PFSK-1 (cell line): ENCODE measurements at regions not wholly inside any gene's neighbourhood (a gene's known extent, or its start where the extent isn't known, plus 50 kb on each side); places are given as distances from the start of the nearest gene placed in this dataset.

Experiments used
- FOXP2 ChIP-seq: optimal IDR thresholded peaks from 2 replicates; pipeline ENCODE3; 2011; ENCODE audit warnings: borderline replicate concordance, control low read depth, inconsistent platforms; ENCODE audit not compliant: insufficient read depth; ENCODE audit errors: extremely low read length, extremely low read depth
- POLR2AphosphoS5 ChIP-seq: IDR thresholded peaks from 2 replicates; pipeline ENCODE4 v1.6.1; 2012; ENCODE audit warnings: low read depth, mild to moderate bottlenecking, control low read depth, low read length, moderate library complexity
- REST ChIP-seq, 2 experiments: IDR thresholded peaks; 2 replicates each; pipeline versions ENCODE4 v1.6.1 to v1.8.0; 2011 to 2012; ENCODE audit warnings: low read depth in 2 of 2, low read length in 2 of 2, control low read depth in 1 of 2, inconsistent platforms in 1 of 2, mild to moderate bottlenecking in 1 of 2, moderate library complexity in 1 of 2; ENCODE audit not compliant: insufficient read depth in 1 of 2
- SIN3A ChIP-seq: IDR thresholded peaks from 2 replicates; pipeline ENCODE4 v1.6.1; 2012; ENCODE audit warnings: mild to moderate bottlenecking, low read length, moderate library complexity, borderline replicate concordance; ENCODE audit not compliant: insufficient read depth
- TAF1 ChIP-seq: IDR thresholded peaks from 2 replicates; pipeline ENCODE4 v1.6.1; 2012; ENCODE audit warnings: low read length, control low read depth, borderline replicate concordance; ENCODE audit not compliant: insufficient read depth

- TF ChIP-seq REST (IDR thresholded peaks at IDR 0.05; ENCODE audit: insufficient read depth in 1 of 2, low read depth in 2 of 2, low read length in 2 of 2), result no peak
Measured at GRCh38 chr6:15921243-15921642, 207.6 kb upstream of the MYLIP start.

- no peak for TF ChIP-seq SIN3A
- TF ChIP-seq TAF1, result no peak
- TF ChIP-seq FOXP2, result no peak
- TF ChIP-seq POLR2AphosphoS5, result no peak
- no peak for TF ChIP-seq REST (IDR thresholded peaks at IDR 0.05; ENCODE audit: insufficient read depth in 1 of 2, low read depth in 2 of 2, low read length in 2 of 2)
Measured at GRCh38 chr6:15916581-15916980, 212.3 kb upstream of the MYLIP start.

- TF ChIP-seq TAF1, result no peak
Measured at GRCh38 chr6:15915508-15916178, 213.2 kb upstream of the MYLIP start.

GRCh38 chr6:15914553-15914952 is 214.3 kb upstream of the MYLIP start:
- TF ChIP-seq TAF1 (no peak), FOXP2 (no peak), POLR2AphosphoS5 (no peak), SIN3A (no peak), REST (IDR thresholded peaks at IDR 0.05; ENCODE audit: insufficient read depth in 1 of 2, low read depth in 2 of 2, low read length in 2 of 2) (no peak)

- TF ChIP-seq REST (IDR thresholded peaks at IDR 0.05; ENCODE audit: insufficient read depth in 1 of 2, low read depth in 2 of 2, low read length in 2 of 2) (no peak), TAF1 (no peak)
Measured at GRCh38 chr6:15913573-15913972, 215.3 kb upstream of the MYLIP start.
